IMR-90 (cell line): ENCODE measurements at regions not wholly inside any gene's neighbourhood (a gene's known extent, or its start where the extent isn't known, plus 50 kb on each side); places are given as distances from the start of the nearest gene placed in this dataset.

Experiments used
- CEBPB ChIP-seq: IDR thresholded peaks from 2 replicates; pipeline ENCODE4 v1.6.1; 2012; ENCODE audit warnings: low read depth, low read length, improper control_type of control experiment
- CHD1 ChIP-seq: IDR thresholded peaks from 2 replicates; pipeline ENCODE4 v1.6.1; 2012; ENCODE audit warnings: low read depth, low read length, improper control_type of control experiment
- CTCF ChIP-seq: conservative IDR thresholded peaks from 2 replicates; pipeline ENCODE4 v1.5.1; 2012; ENCODE audit warnings: mild to moderate bottlenecking, low read depth, low read length, improper control_type of control experiment
- ELK1 ChIP-seq: fragments of 150-350 bp; IDR thresholded peaks from 2 replicates; pipeline ENCODE4 v1.6.1; 2016; ENCODE audit warnings: low read depth, mild to moderate bottlenecking, low read length, moderate library complexity, borderline replicate concordance
- FOS ChIP-seq: fragments of 150-350 bp; IDR thresholded peaks from 2 replicates; pipeline ENCODE4 v1.6.1; 2016; ENCODE audit warnings: low read depth, low read length
- MAFK ChIP-seq: IDR thresholded peaks from 2 replicates; pipeline ENCODE4 v1.6.1; 2012; ENCODE audit warnings: low read depth, low read length, improper control_type of control experiment
- MAZ ChIP-seq: IDR thresholded peaks from 2 replicates; pipeline ENCODE4 v1.6.1; 2012; ENCODE audit warnings: low read depth, mild to moderate bottlenecking, low read length, improper control_type of control experiment, moderate library complexity, borderline replicate concordance
- MXI1 ChIP-seq: IDR thresholded peaks from 2 replicates; pipeline ENCODE4 v1.6.1; 2012; ENCODE audit warnings: low read depth, mild to moderate bottlenecking, low read length, moderate library complexity, borderline replicate concordance
- POLR2A ChIP-seq: IDR thresholded peaks from 2 replicates; pipeline ENCODE4 v1.6.1; 2012; ENCODE audit warnings: mild to moderate bottlenecking, low read depth, low read length
- RAD21 ChIP-seq: IDR thresholded peaks from 2 replicates; pipeline ENCODE4 v1.6.1; 2012; ENCODE audit warnings: low read length, improper control_type of control experiment
- RCOR1 ChIP-seq: IDR thresholded peaks from 2 replicates; pipeline ENCODE4 v1.6.1; 2012; ENCODE audit warnings: mild to moderate bottlenecking, low read length, improper control_type of control experiment; ENCODE audit not compliant: insufficient replicate concordance
- RFX5 ChIP-seq: IDR thresholded peaks from 2 replicates; pipeline ENCODE4 v1.8.0; 2012; ENCODE audit warnings: low read depth, mild to moderate bottlenecking, low read length, moderate library complexity
- SMC3 ChIP-seq: fragments of 150-350 bp; IDR thresholded peaks from 2 replicates; pipeline ENCODE4 v1.6.1; 2016; ENCODE audit warnings: low read depth, mild to moderate bottlenecking, antibody characterized with exemption, low read length, moderate library complexity
- USF2 ChIP-seq: fragments of 150-350 bp; IDR thresholded peaks from 2 replicates; pipeline ENCODE4 v1.6.1; 2017; ENCODE audit warnings: mild to moderate bottlenecking, antibody characterized with exemption, low read length, low read depth

- TF ChIP-seq CTCF (no peak), RCOR1 (no peak), RFX5 (no peak), POLR2A (no peak), SMC3 (no peak), FOS (no peak), RAD21 (no peak), ELK1 (no peak), CHD1 (no peak), USF2 (no peak), MXI1 (no peak), CEBPB (no peak), MAFK (no peak), MAZ (no peak)
These were observed 80.3 kb downstream of the ENC1 start for GRCh38 chr5:74560245-74560644.
